ENCODE measurements at regions not wholly inside any gene's neighbourhood (a gene's known extent, or its start where the extent isn't known, plus 50 kb on each side); places are given as distances from the start of the nearest gene placed in this dataset.

DNA sequence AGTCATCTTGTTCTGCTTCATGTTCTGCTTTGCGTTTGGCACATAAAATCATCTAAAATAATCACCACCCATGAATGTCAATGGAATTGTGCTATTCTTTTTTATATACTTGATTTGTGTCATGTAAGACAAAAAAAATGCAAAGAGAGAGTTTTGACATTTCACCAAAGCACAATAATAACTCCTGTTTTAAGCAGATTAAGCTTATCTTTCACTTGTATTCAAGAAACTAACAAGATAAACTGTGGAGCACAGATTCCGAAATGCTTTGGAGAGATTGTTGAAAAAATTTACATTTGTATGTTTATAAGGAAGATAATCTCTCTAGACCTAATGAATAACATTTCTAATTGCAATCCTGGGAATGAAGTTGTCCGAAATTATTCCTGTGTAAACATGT is 225.1 kb upstream of the ANXA10 start:
- TF ChIP-seq, protein P1, sequence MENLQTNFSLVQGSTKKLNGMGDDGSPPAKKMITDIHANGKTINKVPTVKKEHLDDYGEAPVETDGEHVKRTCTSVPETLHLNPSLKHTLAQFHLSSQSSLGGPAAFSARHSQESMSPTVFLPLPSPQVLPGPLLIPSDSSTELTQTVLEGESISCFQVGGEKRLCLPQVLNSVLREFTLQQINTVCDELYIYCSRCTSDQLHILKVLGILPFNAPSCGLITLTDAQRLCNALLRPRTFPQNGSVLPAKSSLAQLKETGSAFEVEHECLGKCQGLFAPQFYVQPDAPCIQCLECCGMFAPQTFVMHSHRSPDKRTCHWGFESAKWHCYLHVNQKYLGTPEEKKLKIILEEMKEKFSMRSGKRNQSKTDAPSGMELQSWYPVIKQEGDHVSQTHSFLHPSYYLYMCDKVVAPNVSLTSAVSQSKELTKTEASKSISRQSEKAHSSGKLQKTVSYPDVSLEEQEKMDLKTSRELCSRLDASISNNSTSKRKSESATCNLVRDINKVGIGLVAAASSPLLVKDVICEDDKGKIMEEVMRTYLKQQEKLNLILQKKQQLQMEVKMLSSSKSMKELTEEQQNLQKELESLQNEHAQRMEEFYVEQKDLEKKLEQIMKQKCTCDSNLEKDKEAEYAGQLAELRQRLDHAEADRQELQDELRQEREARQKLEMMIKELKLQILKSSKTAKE (IDR thresholded peaks at IDR 0.05; ENCODE audit: low read depth, poor library complexity, severe bottlenecking), result no peak
- no peak for TF ChIP-seq JUND (IDR thresholded peaks at IDR 0.05; ENCODE audit: low read depth, low read length)
- no peak for TF ChIP-seq SRF (IDR thresholded peaks at IDR 0.05; ENCODE audit: low read depth in 2 of 2, low read length in 2 of 2)
- TF ChIP-seq FOXM1 (IDR thresholded peaks at IDR 0.05; ENCODE audit: low read depth, low read length), result no peak
- no peak for TF ChIP-seq POLR2AphosphoS5 (IDR thresholded peaks at IDR 0.05; ENCODE audit: low read length)
- TF ChIP-seq FOS (IDR thresholded peaks at IDR 0.05; ENCODE audit: borderline replicate concordance, extremely low read depth, insufficient read length), result no peak
- TF ChIP-seq POLR2A (IDR thresholded peaks at IDR 0.05; ENCODE audit: low read depth, low read length), result no peak
- TF ChIP-seq CTCF (IDR thresholded peaks at IDR 0.05 in 2 of 3, conservative IDR thresholded peaks at IDR 0.05 in 1 of 3; ENCODE audit: control insufficient read depth in 2 of 3, extremely low read depth in 1 of 3, insufficient read depth in 1 of 3, low read depth in 3 of 3, low read length in 3 of 3), result no peak
- TF ChIP-seq IKZF1 (conservative IDR thresholded peaks at IDR 0.05), result no peak
- TF ChIP-seq MAX (IDR thresholded peaks at IDR 0.05; ENCODE audit: low read depth, low read length), result no peak

Data from GM12878 (cell line).